GM12865 (cell line): ENCODE measurements at regions not wholly inside any gene's neighbourhood (a gene's known extent, or its start where the extent isn't known, plus 50 kb on each side); places are given as distances from the start of the nearest gene placed in this dataset.

ENCODE experiments used
- DNase-seq: peaks from one replicate; pipeline ENCODE4 v3.0.0; 2010; ENCODE audit warnings: low read depth
- H3K4me3 ChIP-seq: 2 replicates; pipeline ENCODE4 v1.5.1; 2011; ENCODE audit warnings: mild to moderate bottlenecking, low read depth, low read length, control low read depth
- CTCF ChIP-seq: IDR thresholded peaks from 2 replicates; pipeline ENCODE4 v1.5.1; 2011; ENCODE audit warnings: low read length, control low read depth, low read depth, inconsistent platforms; ENCODE audit not compliant: insufficient read depth; ENCODE audit errors: missing control alignments

- H3K4me3 ChIP-seq: no peak overlapping the region
- TF ChIP-seq CTCF: no peak
- no peak for DNase-seq
These were observed 193.7 kb upstream of the HMGA2 start for GRCh38 chr12:65630555-65630954.

- no peak for TF ChIP-seq CTCF
- no peak for DNase-seq
- H3K4me3 ChIP-seq: no peak overlapping the region
These were observed 192.6 kb upstream of the HMGA2 start for GRCh38 chr12:65631621-65632111.

- DNase-seq: no peak
- H3K4me3 ChIP-seq: no peak overlapping the region
- TF ChIP-seq CTCF: no peak
These were observed 192.0 kb upstream of the HMGA2 start for GRCh38 chr12:65632131-65632855.

GRCh38 chr12:65634061-65634460, 190.2 kb upstream of the HMGA2 start:
- no peak overlapping the region for H3K4me3 ChIP-seq
- TF ChIP-seq CTCF: no peak
- no peak for DNase-seq

GRCh38 chr12:65634626-65635331, 189.5 kb upstream of the HMGA2 start:
- TF ChIP-seq CTCF: no peak
- no peak for DNase-seq
- H3K4me3 ChIP-seq: no peak overlapping the region

GRCh38 chr12:65636436-65636835, 187.8 kb upstream of the HMGA2 start:
- no peak overlapping the region for H3K4me3 ChIP-seq
- DNase-seq: no peak
- TF ChIP-seq CTCF: no peak
